HepG2 (cell line): ENCODE measurements at regions not wholly inside any gene's neighbourhood (a gene's known extent, or its start where the extent isn't known, plus 50 kb on each side); places are given as distances from the start of the nearest gene placed in this dataset.

Experiments
- CTCF ChIP-seq: sonication (generic); formaldehyde crosslinking; IDR thresholded peaks from 2 replicates; pipeline ENCODE4 v1.5.0; 2020; ENCODE audit warnings: mild to moderate bottlenecking, missing genetic modification reagents, moderate library complexity
- THAP8 ChIP-seq: sonication (generic); formaldehyde crosslinking; IDR thresholded peaks from 2 replicates; pipeline ENCODE4 v1.5.1; 2020; ENCODE audit warnings: missing genetic modification reagents, mild to moderate bottlenecking, borderline replicate concordance

GRCh38 chr3:44078863-44079262 lies 162.8 kb upstream of the TOPAZ1 start:
- TF ChIP-seq CTCF (no peak), THAP8 (CRISPR knock-in tag) (no peak)
